Lower leg skin (tissue), 4 donors: ENCODE measurements at regions not wholly inside any gene's neighbourhood (a gene's known extent, or its start where the extent isn't known, plus 50 kb on each side); places are given as distances from the start of the nearest gene placed in this dataset.

Source experiments
- DNase-seq, 2 donors: peaks; one replicate each; pipeline ENCODE4 v3.0.0-alpha.2; 2019; ENCODE audit warnings: low spot score in 2 of 2
- H3K4me3 ChIP-seq: fragments of 200-600 bp; sonication (generic); 2 replicates; pipeline ENCODE4 v1.5.1; 2017; ENCODE audit warnings: mild to moderate bottlenecking, low read depth; ENCODE audit not compliant: poor library complexity, severe bottlenecking
- POLR2A ChIP-seq, 2 donors: fragments of 450-650 bp; IDR thresholded peaks; one replicate each; pipeline ENCODE4 v1.6.1; 2016 to 2017; ENCODE audit warnings: antibody characterized with exemption in 2 of 2, mild to moderate bottlenecking in 1 of 2, moderate library complexity in 1 of 2
- WGBS, 2 donors: methylation state at CpG; one replicate each; pipeline ENCODE4 v1.1.5; 2018; 5-methylcytosine and 5-hydroxymethylcytosine counted together
- intact Hi-C: fragments of 100-400 bp; cut with DNase I; formaldehyde crosslinking; loops from one replicate; pipeline ENCODE4 v1.15.0; 2023; ENCODE audit warnings: low total_unique reads
- TF ChIP-seq, protein P1 (sequence below), 3 donors: fragments of 450-650 bp; IDR thresholded peaks; one replicate each; pipeline ENCODE4 v1.5.1; 2016; ENCODE audit warnings: antibody characterized with exemption in 3 of 3, mild to moderate bottlenecking in 3 of 3, moderate library complexity in 2 of 3

- TF ChIP-seq, protein P1, sequence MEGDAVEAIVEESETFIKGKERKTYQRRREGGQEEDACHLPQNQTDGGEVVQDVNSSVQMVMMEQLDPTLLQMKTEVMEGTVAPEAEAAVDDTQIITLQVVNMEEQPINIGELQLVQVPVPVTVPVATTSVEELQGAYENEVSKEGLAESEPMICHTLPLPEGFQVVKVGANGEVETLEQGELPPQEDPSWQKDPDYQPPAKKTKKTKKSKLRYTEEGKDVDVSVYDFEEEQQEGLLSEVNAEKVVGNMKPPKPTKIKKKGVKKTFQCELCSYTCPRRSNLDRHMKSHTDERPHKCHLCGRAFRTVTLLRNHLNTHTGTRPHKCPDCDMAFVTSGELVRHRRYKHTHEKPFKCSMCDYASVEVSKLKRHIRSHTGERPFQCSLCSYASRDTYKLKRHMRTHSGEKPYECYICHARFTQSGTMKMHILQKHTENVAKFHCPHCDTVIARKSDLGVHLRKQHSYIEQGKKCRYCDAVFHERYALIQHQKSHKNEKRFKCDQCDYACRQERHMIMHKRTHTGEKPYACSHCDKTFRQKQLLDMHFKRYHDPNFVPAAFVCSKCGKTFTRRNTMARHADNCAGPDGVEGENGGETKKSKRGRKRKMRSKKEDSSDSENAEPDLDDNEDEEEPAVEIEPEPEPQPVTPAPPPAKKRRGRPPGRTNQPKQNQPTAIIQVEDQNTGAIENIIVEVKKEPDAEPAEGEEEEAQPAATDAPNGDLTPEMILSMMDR (IDR thresholded peaks at IDR 0.05): no peak
- no peak for TF ChIP-seq POLR2A (IDR thresholded peaks at IDR 0.05)
- WGBS, 2 donors: 87 to 89% methylated on average over 2 of the region's 2 CpGs
- DNase-seq: no peak
- H3K4me3 ChIP-seq: no peak overlapping the region
- intact Hi-C loops: no loop called here
These were observed 84.6 kb upstream of the TNIP3 start for GRCh38 chr4:121248747-121249146.

DNA sequence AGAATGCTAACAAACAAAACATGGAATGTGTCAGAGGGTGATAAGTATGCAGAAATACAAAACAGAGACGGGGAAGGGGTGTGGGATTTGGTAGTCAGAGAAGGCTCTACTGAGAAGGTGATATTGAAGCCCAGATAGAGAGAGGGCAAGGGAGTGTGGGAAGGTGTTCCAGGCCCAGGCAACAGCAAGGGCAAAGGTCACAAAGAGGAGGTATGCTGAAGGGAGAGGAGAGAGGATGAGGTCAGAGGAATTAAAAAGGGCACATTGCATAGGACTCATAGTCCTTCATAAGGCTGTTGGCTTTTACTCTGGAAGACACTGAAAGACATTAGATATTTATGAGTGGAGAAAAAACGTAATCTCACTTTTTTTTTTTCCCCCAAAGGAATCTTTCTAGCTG is 82.6 kb upstream of the TNIP3 start:
- H3K4me3 ChIP-seq: no peak overlapping the region
- intact Hi-C loops: no loop called here
- 77 to 78% methylated on average over 2 of the region's 2 CpGs for WGBS, 2 donors
- no peak for TF ChIP-seq POLR2A (IDR thresholded peaks at IDR 0.05)
- TF ChIP-seq, protein P1 (IDR thresholded peaks at IDR 0.05): no peak
- DNase-seq: no peak

- TF ChIP-seq, protein P1 (IDR thresholded peaks at IDR 0.05): no peak
- no peak for TF ChIP-seq POLR2A (IDR thresholded peaks at IDR 0.05)
- intact Hi-C loops: no loop called here
- H3K4me3 ChIP-seq: no peak overlapping the region
- no peak for DNase-seq
- 58 to 67% methylated on average over 7 of the region's 7 CpGs for WGBS, 2 donors
These were observed 79.4 kb upstream of the TNIP3 start for GRCh38 chr4:121243485-121243884.

DNA sequence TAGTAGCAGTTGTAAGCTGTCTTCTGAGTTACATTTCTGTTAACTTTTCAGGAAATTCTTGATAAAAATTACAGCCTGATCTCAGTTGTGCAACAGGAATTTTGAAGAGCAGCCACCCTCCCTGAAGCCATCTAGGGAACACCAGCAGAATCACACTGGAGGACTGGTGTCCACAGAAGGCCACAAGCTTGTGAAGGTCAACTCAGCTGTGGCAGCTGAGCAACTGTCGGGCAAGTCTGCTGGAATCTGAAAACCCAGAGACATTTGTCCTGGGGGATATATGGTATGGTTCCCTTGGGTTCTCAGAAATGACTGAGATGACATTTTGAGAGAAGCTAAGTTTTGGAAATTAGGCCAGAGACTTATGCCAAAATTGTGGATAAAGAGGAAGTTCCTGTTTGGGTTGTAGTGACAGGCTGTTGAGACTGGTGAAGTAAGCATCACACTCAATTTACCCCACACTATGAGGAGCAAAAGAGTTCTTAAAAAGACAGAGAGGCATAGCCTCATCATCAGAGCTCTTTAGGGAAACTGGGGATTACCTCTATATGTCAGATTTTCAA is 78.1 kb upstream of the TNIP3 start:
- no peak for DNase-seq
- intact Hi-C loops: no loop called here
- TF ChIP-seq POLR2A (IDR thresholded peaks at IDR 0.05): no peak
- TF ChIP-seq, protein P1 (IDR thresholded peaks at IDR 0.05): no peak
- H3K4me3 ChIP-seq: no peak overlapping the region
- 86 to 100% methylated on average over 1 of the region's 1 CpG for WGBS, 2 donors

GRCh38 chr4:121239951-121240350 is 75.8 kb upstream of the TNIP3 start:
- H3K4me3 ChIP-seq: peak overlapping the region; percentile 4
- DNase-seq: no peak
- TF ChIP-seq, protein P1 (IDR thresholded peaks at IDR 0.05): no peak
- TF ChIP-seq POLR2A (IDR thresholded peaks at IDR 0.05): no peak
- 48 to 50% methylated on average over 2 of the region's 2 CpGs for WGBS, 2 donors
- intact Hi-C loops: no loop called here

- no peak for TF ChIP-seq POLR2A (IDR thresholded peaks at IDR 0.05)
- TF ChIP-seq, protein P1 (IDR thresholded peaks at IDR 0.05): no peak
- WGBS, 2 donors: 95 to 97% methylated on average over 12 to 24 of the region's 26 CpGs
- no peak overlapping the region for H3K4me3 ChIP-seq
- DNase-seq: no peak
- intact Hi-C loops: no loop called here
These were observed 74.3 kb upstream of the TNIP3 start for GRCh38 chr4:121238461-121238860.
